GM18508 (cell line): ENCODE measurements at regions not wholly inside any gene's neighbourhood (a gene's known extent, or its start where the extent isn't known, plus 50 kb on each side); places are given as distances from the start of the nearest gene placed in this dataset.
A peak's percentile ranks its signal among the peaks of the same experiment; 100 is the strongest.

Source experiments
- ATAC-seq: cut with Tn5 transposase; IDR thresholded peaks from one replicate; pipeline ENCODE4 v1.9.1; 2021; ENCODE audit warnings: moderate number of reproducible peaks; ENCODE audit not compliant: insufficient read depth, unreplicated experiment

- ATAC-seq = no peak
Measured at GRCh38 chr18:51621113-51621863, 423.8 kb upstream of the MEX3C start.

GRCh38 chr18:51621864-51622160 lies 424.3 kb upstream of the MEX3C start:
- ATAC-seq = no peak

GRCh38 chr18:51622702-51623101 lies 425.2 kb upstream of the MEX3C start:
- no peak for ATAC-seq

GRCh38 chr18:51623653-51624052 lies 426.2 kb upstream of the MEX3C start:
- no peak for ATAC-seq

GRCh38 chr18:51630706-51631105 lies 433.2 kb upstream of the MEX3C start:
- no peak for ATAC-seq

GRCh38 chr18:51637881-51638280 lies 440.4 kb upstream of the MEX3C start:
- no peak for ATAC-seq

- ATAC-seq = no peak
Measured at GRCh38 chr18:51639541-51639940, 442.1 kb upstream of the MEX3C start.

GRCh38 chr18:51643483-51643882 lies 446.0 kb upstream of the MEX3C start:
- no peak for ATAC-seq

- no peak for ATAC-seq
Measured at GRCh38 chr18:51645607-51646006, 448.1 kb upstream of the MEX3C start.

GRCh38 chr18:51647346-51647745 lies 449.9 kb upstream of the MEX3C start:
- ATAC-seq = no peak

GRCh38 chr18:51647942-51648341 lies 450.5 kb upstream of the MEX3C start:
- no peak for ATAC-seq

GRCh38 chr18:51649796-51650195 lies 452.3 kb upstream of the MEX3C start:
- no peak for ATAC-seq

- no peak for ATAC-seq
Measured at GRCh38 chr18:51651761-51652160, 454.3 kb upstream of the MEX3C start.

GRCh38 chr18:51653507-51654213 lies 456.2 kb upstream of the MEX3C start:
- ATAC-seq = no peak

GRCh38 chr18:51654488-51655326 lies 457.2 kb upstream of the MEX3C start:
- peak; percentile 54 for ATAC-seq

GRCh38 chr18:51655327-51655698 lies 457.8 kb upstream of the MEX3C start:
- ATAC-seq = peak; percentile 90

GRCh38 chr18:51656249-51656648 lies 458.8 kb upstream of the MEX3C start:
- ATAC-seq = no peak

- ATAC-seq = no peak
Measured at GRCh38 chr18:51658436-51658835, 461.0 kb upstream of the MEX3C start.

GRCh38 chr18:51659781-51660180 lies 462.3 kb upstream of the MEX3C start:
- ATAC-seq = no peak

- no peak for ATAC-seq
Measured at GRCh38 chr18:51660188-51660715, 462.8 kb upstream of the MEX3C start.

- no peak for ATAC-seq
Measured at GRCh38 chr18:51664236-51664635, 466.8 kb upstream of the MEX3C start.
